Adrenal gland (tissue), 9 donors: ENCODE measurements at regions not wholly inside any gene's neighbourhood (a gene's known extent, or its start where the extent isn't known, plus 50 kb on each side); places are given as distances from the start of the nearest gene placed in this dataset.

Experiments used
- DNase-seq, 7 donors: peaks; one replicate each; pipeline ENCODE4 v3.0.0-alpha.2; 2019 to 2020
- H3K27ac ChIP-seq, 5 donors: fragments of 200-600 bp; sonication (generic) in 4 of 5; 1 replicate in 3 of 5; 2 replicates in 2 of 5; pipeline versions ENCODE4 v1.5.1 to v1.8.0; 2016 to 2020; ENCODE audit warnings: mild to moderate bottlenecking in 1 of 5
- H3K27me3 ChIP-seq: fragments of 200-600 bp; 2 replicates; pipeline ENCODE4 v1.8.0; 2021
- H3K36me3 ChIP-seq, 2 donors: fragments of 200-600 bp; replicated peaks in 1 of 2; 1 replicate in 1 of 2; 2 replicates in 1 of 2; pipeline versions ENCODE4 v1.5.1 to v1.8.0; 2018 to 2022
- H3K4me1 ChIP-seq, 2 donors: fragments of 200-600 bp; replicated peaks in 1 of 2; 1 replicate in 1 of 2; 2 replicates in 1 of 2; pipeline versions ENCODE4 v1.5.1 to v1.8.0; 2018 to 2021
- H3K4me3 ChIP-seq, 4 donors: fragments of 200-600 bp; sonication (generic) in 3 of 4; one replicate each; pipeline ENCODE4 v1.5.1; 2016 to 2018
- H3K9me3 ChIP-seq, 3 donors: fragments of 200-600 bp; sonication (generic) in 1 of 3; replicated peaks in 1 of 3; 1 replicate in 2 of 3; 2 replicates in 1 of 3; pipeline versions ENCODE4 v1.5.1 to v1.8.0; 2016 to 2021
- POLR2A ChIP-seq, 2 donors: fragments of 450-650 bp; IDR thresholded peaks; one replicate each; pipeline ENCODE4 v1.6.1; 2017; ENCODE audit warnings: antibody characterized with exemption in 2 of 2, mild to moderate bottlenecking in 2 of 2, moderate library complexity in 1 of 2
- WGBS, 4 donors: extraction: QIAGEN DNeasy Blood & Tissue Kit in 2 of 4; methylation state at CpG; one replicate each; pipeline versions ENCODE4 v1.1.5 to v1.1.7; 2013 to 2017; 5-methylcytosine and 5-hydroxymethylcytosine counted together
- intact Hi-C, 2 donors: fragments of 100-400 bp; cut with DNase I; formaldehyde crosslinking; loops; one replicate each; pipeline versions ENCODE4 v1.14.1 to v1.15.0; 2022 to 2023
- TF ChIP-seq, protein P1 (sequence below), 6 experiments: fragments of 450-650 bp in 4 of 6; fragments of 200-600 bp in 2 of 6; sonication (generic) in 1 of 6; IDR thresholded peaks; 1 replicate in 5 of 6; 2 replicates in 1 of 6; pipeline versions ENCODE4 v1.5.1 to v1.8.0; 2016 to 2021; ENCODE audit warnings: antibody characterized with exemption in 6 of 6, mild to moderate bottlenecking in 2 of 6, moderate library complexity in 1 of 6
- donor health status: healthy with polysubstance abuse.
- donor health status: Bipolar disorder and iron deficiency.
- donor health status: DM: yes; HTN: yes; CAD: no.
- donor health status: DM: no; HTN: no; CAD: no.
- donor health status: DM: no; HTN: no; CAD: no.

DNA sequence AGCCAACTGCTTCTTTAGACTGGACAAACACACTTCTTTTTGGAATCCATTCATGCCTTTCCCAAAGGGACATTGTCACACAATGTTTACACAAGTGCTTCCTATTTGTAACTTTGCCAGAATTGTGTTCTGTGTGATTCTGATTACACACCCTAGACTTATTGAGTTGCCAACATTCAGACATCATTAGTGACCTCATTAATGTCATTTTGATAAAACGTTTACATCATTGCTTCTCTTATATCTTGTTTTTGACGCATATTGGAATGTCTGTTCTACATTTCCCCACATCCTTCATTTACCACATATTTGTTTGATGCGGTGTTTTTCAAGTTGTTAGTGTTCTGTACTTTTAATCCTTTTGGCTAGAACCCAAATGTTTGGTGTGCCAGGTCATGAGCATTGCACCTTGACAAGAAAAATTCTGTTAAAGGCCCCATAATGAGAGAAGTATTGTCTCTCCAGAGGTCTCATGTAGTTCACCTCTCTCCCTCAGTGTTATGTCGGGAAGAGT lies 305.5 kb downstream of the AEBP2 start:
- no peak for TF ChIP-seq POLR2A (IDR thresholded peaks at IDR 0.05)
- TF ChIP-seq, protein P1, sequence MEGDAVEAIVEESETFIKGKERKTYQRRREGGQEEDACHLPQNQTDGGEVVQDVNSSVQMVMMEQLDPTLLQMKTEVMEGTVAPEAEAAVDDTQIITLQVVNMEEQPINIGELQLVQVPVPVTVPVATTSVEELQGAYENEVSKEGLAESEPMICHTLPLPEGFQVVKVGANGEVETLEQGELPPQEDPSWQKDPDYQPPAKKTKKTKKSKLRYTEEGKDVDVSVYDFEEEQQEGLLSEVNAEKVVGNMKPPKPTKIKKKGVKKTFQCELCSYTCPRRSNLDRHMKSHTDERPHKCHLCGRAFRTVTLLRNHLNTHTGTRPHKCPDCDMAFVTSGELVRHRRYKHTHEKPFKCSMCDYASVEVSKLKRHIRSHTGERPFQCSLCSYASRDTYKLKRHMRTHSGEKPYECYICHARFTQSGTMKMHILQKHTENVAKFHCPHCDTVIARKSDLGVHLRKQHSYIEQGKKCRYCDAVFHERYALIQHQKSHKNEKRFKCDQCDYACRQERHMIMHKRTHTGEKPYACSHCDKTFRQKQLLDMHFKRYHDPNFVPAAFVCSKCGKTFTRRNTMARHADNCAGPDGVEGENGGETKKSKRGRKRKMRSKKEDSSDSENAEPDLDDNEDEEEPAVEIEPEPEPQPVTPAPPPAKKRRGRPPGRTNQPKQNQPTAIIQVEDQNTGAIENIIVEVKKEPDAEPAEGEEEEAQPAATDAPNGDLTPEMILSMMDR (IDR thresholded peaks at IDR 0.05), result no peak
- Histone ChIP-seq H3K4me3 (no peak overlapping the region), H3K27me3 (no peaks in the 10 kb centered on the region), H3K36me3 (no peaks in the 10 kb centered on the region), H3K27ac (no peak overlapping the region), H3K4me1 (no peaks in the 10 kb centered on the region), H3K9me3 (no peaks in the 10 kb centered on the region)
- intact Hi-C loops, result no loop called here
- DNase-seq, result no peak
- 45 to 57% (median 51%) methylated on average over 4 of the region's 4 CpGs for WGBS, 4 donors

- Histone ChIP-seq H3K4me1 (no peaks in the 10 kb centered on the region), H3K27ac (no peak overlapping the region), H3K9me3 (no peaks in the 10 kb centered on the region), H3K4me3 (no peak overlapping the region), H3K36me3 (no peaks in the 10 kb centered on the region), H3K27me3 (no peaks in the 10 kb centered on the region)
- no peak for DNase-seq
- intact Hi-C loops, result no loop called here
- TF ChIP-seq, protein P1 (IDR thresholded peaks at IDR 0.05), result no peak
- no peak for TF ChIP-seq POLR2A (IDR thresholded peaks at IDR 0.05)
- WGBS, 4 donors, result 71 to 80% (median 78%) methylated on average over 4 of the region's 4 CpGs
Observed at GRCh38 chr12:19746471-19746870, 307.2 kb downstream of the AEBP2 start.

- no peak for DNase-seq
- Histone ChIP-seq H3K9me3 (no peaks in the 10 kb centered on the region), H3K27me3 (no peaks in the 10 kb centered on the region), H3K27ac (no peak overlapping the region), H3K36me3 (no peaks in the 10 kb centered on the region), H3K4me1 (no peaks in the 10 kb centered on the region), H3K4me3 (no peak overlapping the region)
- TF ChIP-seq, protein P1 (IDR thresholded peaks at IDR 0.05), result no peak
- TF ChIP-seq POLR2A (IDR thresholded peaks at IDR 0.05), result no peak
- 63 to 70% (median 65%) methylated on average over 7 of the region's 7 CpGs for WGBS, 4 donors
- intact Hi-C loops, result no loop called here
Observed at GRCh38 chr12:19749906-19750574, 310.7 kb downstream of the AEBP2 start.

DNA sequence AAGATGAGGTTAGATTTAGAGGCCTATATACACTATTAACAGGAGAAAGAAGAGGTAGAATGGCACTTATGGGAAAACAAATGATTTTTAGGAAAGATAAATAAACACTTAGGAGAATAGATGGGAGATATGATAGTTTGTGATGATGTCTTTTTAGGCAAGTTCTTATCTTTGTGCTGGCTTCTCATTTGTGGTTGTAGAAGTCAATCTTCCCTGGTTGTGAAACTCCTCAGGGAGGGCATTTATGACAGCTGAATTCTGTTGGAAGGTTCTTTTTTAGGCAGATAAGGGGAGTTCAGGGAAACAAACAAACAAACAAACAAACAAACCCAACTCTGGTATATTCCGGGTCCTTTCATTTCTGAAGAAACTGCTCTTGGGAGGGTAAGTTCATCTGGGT lies 311.8 kb downstream of the AEBP2 start:
- intact Hi-C loops, result no loop called here

More for the DNA sequence above, 311.8 kb downstream of the AEBP2 start:
- Histone ChIP-seq H3K9me3 (no peaks in the 10 kb centered on the region), H3K27ac (no peak overlapping the region), H3K4me3 (no peak overlapping the region), H3K27me3 (no peaks in the 10 kb centered on the region), H3K36me3 (no peaks in the 10 kb centered on the region), H3K4me1 (no peaks in the 10 kb centered on the region)
- WGBS, 4 donors, result 61 to 83% (median 78%) methylated on average over 1 of the region's 1 CpG
- TF ChIP-seq, protein P1 (IDR thresholded peaks at IDR 0.05), result no peak
- TF ChIP-seq POLR2A (IDR thresholded peaks at IDR 0.05), result no peak
- no peak for DNase-seq
